ENCODE measurements at regions not wholly inside any gene's neighbourhood (a gene's known extent, or its start where the extent isn't known, plus 50 kb on each side); places are given as distances from the start of the nearest gene placed in this dataset.

- Histone ChIP-seq H3K4me3 (no peak overlapping the region), H3K4me1 (no peaks in the 10 kb centered on the region)
- TF ChIP-seq POLR2A (IDR thresholded peaks at IDR 0.05) = no peak
Observed at GRCh38 chr12:131592972-131593371, 117.9 kb upstream of the SFSWAP start.

GRCh38 chr12:131593406-131593805, 117.5 kb upstream of the SFSWAP start:
- H3K27ac ChIP-seq = no peak overlapping the region
- TF ChIP-seq POLR2A (IDR thresholded peaks at IDR 0.05) = no peak
- TF ChIP-seq CTCF (IDR thresholded peaks at IDR 0.05) = no peak
- intact Hi-C loops (cut with DNase I; ENCODE audit: low total_unique reads) = no loop called here
- no peaks in the 10 kb centered on the region for H3K36me3 ChIP-seq
- no peaks in the 10 kb centered on the region for H3K27me3 ChIP-seq
- no peaks in the 10 kb centered on the region for H3K9me3 ChIP-seq
- no peak overlapping the region for H3K4me3 ChIP-seq
- H3K4me1 ChIP-seq = no peaks in the 10 kb centered on the region
- no peak for DNase-seq

More at GRCh38 chr12:131592972-131593371, 117.9 kb upstream of the SFSWAP start:
- H3K27ac ChIP-seq = no peak overlapping the region
- no peaks in the 10 kb centered on the region for H3K27me3 ChIP-seq
- no peaks in the 10 kb centered on the region for H3K9me3 ChIP-seq
- H3K36me3 ChIP-seq = no peaks in the 10 kb centered on the region
- DNase-seq = no peak
- intact Hi-C loops (cut with DNase I; ENCODE audit: low total_unique reads) = no loop called here

GRCh38 chr12:131596115-131596514, 114.8 kb upstream of the SFSWAP start:
- no peak for DNase-seq
- Histone ChIP-seq H3K9me3 (no peaks in the 10 kb centered on the region), H3K4me1 (no peaks in the 10 kb centered on the region), H3K27ac (no peak overlapping the region), H3K36me3 (no peaks in the 10 kb centered on the region), H3K27me3 (no peaks in the 10 kb centered on the region), H3K4me3 (no peak overlapping the region)
- intact Hi-C loops (cut with DNase I; ENCODE audit: low total_unique reads) = no loop called here
- TF ChIP-seq POLR2A (IDR thresholded peaks at IDR 0.05) = no peak
- no peak for TF ChIP-seq CTCF (IDR thresholded peaks at IDR 0.05)

- Histone ChIP-seq H3K27me3 (no peaks in the 10 kb centered on the region), H3K4me3 (no peak overlapping the region), H3K36me3 (no peaks in the 10 kb centered on the region), H3K4me1 (no peaks in the 10 kb centered on the region), H3K9me3 (no peaks in the 10 kb centered on the region), H3K27ac (no peak overlapping the region)
- DNase-seq = no peak
- TF ChIP-seq CTCF (IDR thresholded peaks at IDR 0.05) = no peak
- no peak for TF ChIP-seq POLR2A (IDR thresholded peaks at IDR 0.05)
- intact Hi-C loops (cut with DNase I; ENCODE audit: low total_unique reads) = no loop called here
Observed at GRCh38 chr12:131597333-131597732, 113.6 kb upstream of the SFSWAP start.

GRCh38 chr12:131598717-131599116, 112.2 kb upstream of the SFSWAP start:
- H3K27ac ChIP-seq = no peak overlapping the region
- TF ChIP-seq CTCF (IDR thresholded peaks at IDR 0.05) = no peak
- TF ChIP-seq POLR2A (IDR thresholded peaks at IDR 0.05) = no peak
- intact Hi-C loops (cut with DNase I; ENCODE audit: low total_unique reads) = no loop called here
- no peaks in the 10 kb centered on the region for H3K36me3 ChIP-seq
- DNase-seq = no peak
- no peaks in the 10 kb centered on the region for H3K4me1 ChIP-seq
- H3K27me3 ChIP-seq = no peaks in the 10 kb centered on the region
- no peaks in the 10 kb centered on the region for H3K9me3 ChIP-seq
- no peak overlapping the region for H3K4me3 ChIP-seq

Measured in uterus (tissue), 3 donors.